Astrocyte (in vitro differentiated cells and primary cell): ENCODE measurements at regions not wholly inside any gene's neighbourhood (a gene's known extent, or its start where the extent isn't known, plus 50 kb on each side); places are given as distances from the start of the nearest gene placed in this dataset.

ENCODE experiments used
- CTCF ChIP-seq: IDR thresholded peaks from 2 replicates; pipeline ENCODE4 v1.5.1; 2011; ENCODE audit warnings: low read depth, mild to moderate bottlenecking, inconsistent platforms, low read length, moderate library complexity; ENCODE audit not compliant: insufficient read depth
- EZH2 ChIP-seq: IDR thresholded peaks from 2 replicates; pipeline ENCODE4 v1.6.1; 2012; ENCODE audit warnings: mild to moderate bottlenecking, low read length, inconsistent platforms; ENCODE audit not compliant: insufficient read depth

- no peak for TF ChIP-seq CTCF
- TF ChIP-seq EZH2: no peak
These were observed 70.7 kb downstream of the BBS10 start for GRCh38 chr12:76277480-76277879.
